Fibroblast of pulmonary artery (primary cell): ENCODE measurements at regions not wholly inside any gene's neighbourhood (a gene's known extent, or its start where the extent isn't known, plus 50 kb on each side); places are given as distances from the start of the nearest gene placed in this dataset.

Experiments used
- DNase-seq: peaks from one replicate; pipeline ENCODE4 v3.0.0-alpha.2; 2010; ENCODE audit warnings: low read depth
- H3K4me3 ChIP-seq: replicated peaks from 2 replicates; pipeline ENCODE4 v1.5.1; 2011; ENCODE audit warnings: low read depth, mild to moderate bottlenecking, control low read depth, low read length, moderate library complexity
- TF ChIP-seq, protein P1 (sequence below): IDR thresholded peaks from 2 replicates; pipeline ENCODE4 v1.5.1; 2011; ENCODE audit warnings: mild to moderate bottlenecking, control low read depth, low read length, inconsistent platforms; ENCODE audit errors: missing control alignments

- DNase-seq: no peak
- TF ChIP-seq, protein P1, sequence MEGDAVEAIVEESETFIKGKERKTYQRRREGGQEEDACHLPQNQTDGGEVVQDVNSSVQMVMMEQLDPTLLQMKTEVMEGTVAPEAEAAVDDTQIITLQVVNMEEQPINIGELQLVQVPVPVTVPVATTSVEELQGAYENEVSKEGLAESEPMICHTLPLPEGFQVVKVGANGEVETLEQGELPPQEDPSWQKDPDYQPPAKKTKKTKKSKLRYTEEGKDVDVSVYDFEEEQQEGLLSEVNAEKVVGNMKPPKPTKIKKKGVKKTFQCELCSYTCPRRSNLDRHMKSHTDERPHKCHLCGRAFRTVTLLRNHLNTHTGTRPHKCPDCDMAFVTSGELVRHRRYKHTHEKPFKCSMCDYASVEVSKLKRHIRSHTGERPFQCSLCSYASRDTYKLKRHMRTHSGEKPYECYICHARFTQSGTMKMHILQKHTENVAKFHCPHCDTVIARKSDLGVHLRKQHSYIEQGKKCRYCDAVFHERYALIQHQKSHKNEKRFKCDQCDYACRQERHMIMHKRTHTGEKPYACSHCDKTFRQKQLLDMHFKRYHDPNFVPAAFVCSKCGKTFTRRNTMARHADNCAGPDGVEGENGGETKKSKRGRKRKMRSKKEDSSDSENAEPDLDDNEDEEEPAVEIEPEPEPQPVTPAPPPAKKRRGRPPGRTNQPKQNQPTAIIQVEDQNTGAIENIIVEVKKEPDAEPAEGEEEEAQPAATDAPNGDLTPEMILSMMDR: no peak
- no peak overlapping the region for H3K4me3 ChIP-seq
These were observed 85.2 kb downstream of the COX18 start for GRCh38 chr4:72984351-72984750.

DNA sequence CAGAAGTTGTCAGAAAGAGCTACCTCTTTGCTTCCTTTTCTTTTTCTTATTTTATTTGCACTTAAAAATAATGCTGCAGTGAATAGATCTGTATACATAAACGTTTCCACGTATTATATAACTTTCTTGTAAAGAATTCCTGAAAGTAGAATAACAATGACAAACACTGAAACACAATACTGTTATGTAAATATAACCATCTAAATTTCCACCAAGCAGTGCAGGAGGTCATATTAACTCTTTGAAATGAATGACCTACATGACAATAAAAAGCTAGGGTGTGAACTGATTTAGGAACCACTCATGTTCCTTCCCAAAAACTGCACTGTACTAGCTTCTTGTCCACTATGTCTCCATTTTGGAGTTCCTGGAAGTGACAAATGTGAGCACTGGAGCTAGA, 85.8 kb downstream of the COX18 start:
- TF ChIP-seq, protein P1: no peak
- no peak for DNase-seq
- H3K4me3 ChIP-seq: no peak overlapping the region

DNA sequence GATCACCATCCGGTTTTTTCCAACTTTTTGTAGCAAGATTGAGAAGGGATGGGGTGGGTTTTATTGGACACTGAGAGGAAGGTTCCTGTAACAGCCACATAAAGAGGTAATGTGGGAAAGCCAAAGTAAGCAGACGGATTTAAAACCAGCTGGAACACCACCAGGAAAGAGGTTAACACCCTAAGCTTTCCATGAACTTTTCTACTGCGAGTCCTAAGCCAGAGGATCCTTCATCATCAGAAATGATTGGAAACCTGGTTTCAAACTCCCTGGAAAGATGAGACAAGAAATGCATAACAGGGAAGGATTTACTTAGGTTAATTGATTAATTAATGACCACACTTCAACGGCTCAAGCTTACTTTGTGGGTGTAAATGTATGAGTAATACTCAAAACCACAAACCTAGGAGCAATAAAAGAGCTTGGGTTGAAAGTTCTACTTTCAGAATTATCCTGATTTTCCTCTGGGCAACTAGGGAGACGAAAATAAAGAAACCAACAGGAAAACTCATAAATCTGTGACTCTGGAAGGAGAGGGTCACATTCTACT, 91.5 kb downstream of the COX18 start:
- TF ChIP-seq, protein P1: no peak
- no peak overlapping the region for H3K4me3 ChIP-seq
- no peak for DNase-seq

DNA sequence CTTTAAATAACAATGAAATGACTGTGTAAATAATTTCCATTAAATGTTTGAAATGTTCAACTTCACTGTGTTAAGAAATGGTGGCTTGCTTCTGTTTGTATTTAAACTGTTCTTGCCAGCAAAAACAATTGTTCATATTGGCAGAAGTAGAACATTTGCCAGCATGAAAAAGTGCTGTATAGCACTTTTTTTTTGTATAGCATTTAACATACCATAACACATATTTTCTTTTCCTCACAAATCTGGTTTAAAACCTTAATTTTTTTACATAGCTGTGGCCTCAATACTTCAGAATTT, 94.1 kb downstream of the COX18 start:
- no peak overlapping the region for H3K4me3 ChIP-seq
- TF ChIP-seq, protein P1: no peak
- DNase-seq: peak; percentile 56

DNA sequence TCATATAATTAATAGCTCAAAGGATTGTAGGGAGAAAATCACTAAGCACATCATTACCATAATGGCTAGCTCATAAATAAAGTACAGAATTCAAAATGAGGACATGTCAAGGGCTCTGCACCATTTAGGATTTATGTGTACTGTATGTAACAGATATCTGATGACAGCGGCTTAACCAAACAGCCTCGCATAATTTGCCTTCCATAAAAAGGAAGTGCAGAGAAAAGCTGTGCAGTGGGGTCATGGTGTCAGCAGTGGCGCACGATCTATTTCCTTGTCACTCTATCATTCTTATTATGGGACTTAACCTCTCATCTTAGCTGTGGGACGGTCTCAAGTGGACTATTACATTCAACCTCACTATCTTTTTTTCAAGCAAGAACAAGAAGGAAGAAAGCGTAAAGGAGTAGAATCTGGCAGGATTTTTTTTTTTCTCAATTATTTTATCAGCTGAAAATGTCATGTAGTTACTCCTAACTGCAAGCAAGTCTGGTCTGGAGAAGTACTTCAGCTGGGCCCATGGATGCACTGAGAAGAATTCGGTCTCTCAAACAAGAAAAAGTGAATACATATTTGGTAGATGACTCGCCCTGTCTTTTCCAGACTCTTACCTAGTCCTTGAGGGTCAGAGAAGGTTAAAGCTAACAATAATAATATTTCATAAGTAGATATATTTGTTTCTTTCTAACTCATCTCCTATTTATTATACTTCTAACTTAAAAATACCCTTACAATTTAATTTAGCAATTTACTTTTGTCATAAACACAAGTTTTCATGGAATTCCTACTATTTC, 94.6 kb downstream of the COX18 start:
- H3K4me3 ChIP-seq: no peak overlapping the region
- TF ChIP-seq, protein P1: no peak
- peak; percentile 53 for DNase-seq

DNA sequence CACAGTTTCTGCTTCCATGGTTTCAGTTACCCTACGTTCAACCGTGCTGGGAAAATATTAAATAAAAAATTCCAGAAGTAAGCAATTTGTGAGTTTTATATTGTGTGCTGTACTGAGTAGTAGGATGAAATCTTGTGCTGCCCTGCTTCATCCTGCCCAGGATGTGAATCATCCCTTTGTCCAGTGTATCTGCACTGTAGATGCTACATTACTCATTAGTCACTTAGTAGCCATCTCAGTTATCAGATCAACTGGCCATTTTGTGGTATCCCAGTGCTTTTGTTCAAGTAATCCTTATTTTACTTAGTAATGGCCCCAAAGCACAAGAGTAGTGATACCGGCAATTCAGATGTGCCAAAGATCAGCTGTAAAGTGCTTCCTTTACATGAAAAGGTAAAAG, 97.9 kb downstream of the COX18 start:
- peak; percentile 90 for DNase-seq
- TF ChIP-seq, protein P1: no peak
- H3K4me3 ChIP-seq: no peak overlapping the region

DNA sequence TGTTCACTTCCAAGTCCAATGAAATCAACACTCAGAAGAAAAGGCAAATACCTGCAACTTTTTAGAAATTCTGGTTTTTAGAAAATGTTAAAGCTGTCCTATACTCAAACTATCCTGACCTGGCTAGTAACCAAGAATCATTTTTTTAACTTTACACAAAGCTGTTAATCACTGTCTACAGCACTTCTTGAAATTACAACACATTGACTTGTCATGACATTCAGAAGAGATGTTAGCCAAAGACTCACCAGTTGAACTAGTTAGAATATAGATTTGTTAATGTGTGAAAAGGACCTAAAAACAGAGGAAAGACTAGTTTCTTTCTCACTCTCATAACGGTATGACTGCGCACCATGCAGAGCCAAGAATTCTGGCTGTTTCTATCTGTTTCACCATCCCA, 98.8 kb downstream of the COX18 start:
- DNase-seq: peak; percentile 14
- no peak overlapping the region for H3K4me3 ChIP-seq
- TF ChIP-seq, protein P1: no peak
